ENCODE measurements at regions not wholly inside any gene's neighbourhood (a gene's known extent, or its start where the extent isn't known, plus 50 kb on each side); places are given as distances from the start of the nearest gene placed in this dataset.

GRCh38 chr11:26891501-26891900 is 102.4 kb upstream of the FIBIN start:
- H3K9ac ChIP-seq (ENCODE audit: low read length), result no peak overlapping the region
- no peak overlapping the region for H3K4me2 ChIP-seq (ENCODE audit: low read length)
- FAIRE-seq, result peak; percentile 32
- H3K27ac ChIP-seq (ENCODE audit: low read depth, low read length), result no peak overlapping the region
- DNase-seq (ENCODE audit: low read depth), result peak; percentile 10
- no peaks in the 10 kb centered on the region for H3K36me3 ChIP-seq (ENCODE audit: insufficient read depth, low read length)
- H3K4me1 ChIP-seq (ENCODE audit: insufficient read depth, low read length), result no peaks in the 10 kb centered on the region
- no peaks in the 10 kb centered on the region for H3K27me3 ChIP-seq (ENCODE audit: insufficient read depth, low read length)
- no peaks in the 10 kb centered on the region for H3K27me3 Mint-ChIP-seq (ENCODE audit: low read depth, unreplicated experiment)
- H3K4me1 Mint-ChIP-seq (ENCODE audit: low read depth, unreplicated experiment), result no peaks in the 10 kb centered on the region
- no peaks in the 10 kb centered on the region for H3K9me3 ChIP-seq (ENCODE audit: insufficient read depth, low read depth, low read length)
- peaks cover 5% of the 10 kb centered on the region for H3K9me3 Mint-ChIP-seq (ENCODE audit: unreplicated experiment)
- H2AFZ ChIP-seq (ENCODE audit: low read depth, low read length), result no peak overlapping the region
- H4K20me1 ChIP-seq (ENCODE audit: insufficient read depth, low read length), result no peaks in the 10 kb centered on the region
- no peak overlapping the region for H3K4me3 Mint-ChIP-seq (ENCODE audit: unreplicated experiment)
- H3K36me3 Mint-ChIP-seq (ENCODE audit: low read depth, unreplicated experiment), result no peaks in the 10 kb centered on the region
- no peak overlapping the region for H3K4me3 ChIP-seq (ENCODE audit: insufficient read depth, low read depth, low read length)
- H3K27ac Mint-ChIP-seq (ENCODE audit: unreplicated experiment), result no peak overlapping the region
- no peaks in the 10 kb centered on the region for H3K79me2 ChIP-seq (ENCODE audit: insufficient read depth, low read length)
- TF ChIP-seq EZH2 (IDR thresholded peaks at IDR 0.05; ENCODE audit: insufficient read depth, low read length), result no peak
- TF ChIP-seq CTCF (IDR thresholded peaks at IDR 0.05; ENCODE audit: insufficient read depth, low read depth, low read length), result no peak

GRCh38 chr11:26896719-26897118 is 97.2 kb upstream of the FIBIN start:
- no peaks in the 10 kb centered on the region for H3K4me1 Mint-ChIP-seq (ENCODE audit: low read depth, unreplicated experiment)
- FAIRE-seq, result no peak

More at GRCh38 chr11:26896719-26897118, 97.2 kb upstream of the FIBIN start:
- no peaks in the 10 kb centered on the region for H3K9me3 ChIP-seq (ENCODE audit: insufficient read depth, low read depth, low read length)
- no peaks in the 10 kb centered on the region for H4K20me1 ChIP-seq (ENCODE audit: insufficient read depth, low read length)
- H3K4me3 ChIP-seq (ENCODE audit: insufficient read depth, low read depth, low read length), result no peak overlapping the region
- H3K27ac ChIP-seq (ENCODE audit: low read depth, low read length), result no peak overlapping the region
- no peaks in the 10 kb centered on the region for H3K36me3 ChIP-seq (ENCODE audit: insufficient read depth, low read length)
- no peaks in the 10 kb centered on the region for H3K79me2 ChIP-seq (ENCODE audit: insufficient read depth, low read length)
- Mint-ChIP-seq H3K36me3 (ENCODE audit: low read depth, unreplicated experiment) (no peaks in the 10 kb centered on the region), H3K27me3 (ENCODE audit: low read depth, unreplicated experiment) (no peaks in the 10 kb centered on the region), H3K4me3 (ENCODE audit: unreplicated experiment) (no peak overlapping the region), H3K9me3 (ENCODE audit: unreplicated experiment) (peaks cover 5% of the 10 kb centered on the region), H3K27ac (ENCODE audit: unreplicated experiment) (no peak overlapping the region)
- TF ChIP-seq CTCF (IDR thresholded peaks at IDR 0.05; ENCODE audit: insufficient read depth, low read depth, low read length), result no peak
- no peak for TF ChIP-seq EZH2 (IDR thresholded peaks at IDR 0.05; ENCODE audit: insufficient read depth, low read length)
- H3K27me3 ChIP-seq (ENCODE audit: insufficient read depth, low read length), result no peaks in the 10 kb centered on the region
- no peak overlapping the region for H3K4me2 ChIP-seq (ENCODE audit: low read length)
- no peak overlapping the region for H3K9ac ChIP-seq (ENCODE audit: low read length)
- peak; percentile 32 for DNase-seq (ENCODE audit: low read depth)
- H3K4me1 ChIP-seq (ENCODE audit: insufficient read depth, low read length), result no peaks in the 10 kb centered on the region
- no peak overlapping the region for H2AFZ ChIP-seq (ENCODE audit: low read depth, low read length)

All from astrocyte (in vitro differentiated cells and primary cell).